Gastroesophageal sphincter (tissue), 3 donors: ENCODE measurements at regions not wholly inside any gene's neighbourhood (a gene's known extent, or its start where the extent isn't known, plus 50 kb on each side); places are given as distances from the start of the nearest gene placed in this dataset.

ENCODE experiments used
- CTCF ChIP-seq, 4 experiments: fragments of 200-600 bp in 2 of 4; fragments of 450-650 bp in 2 of 4; sonication (generic) in 1 of 4; IDR thresholded peaks; one replicate each; pipeline ENCODE4 v1.5.1; 2017 to 2019; ENCODE audit warnings: antibody characterized with exemption in 4 of 4, mild to moderate bottlenecking in 2 of 4, moderate library complexity in 2 of 4
- EP300 ChIP-seq: sonication (generic); formaldehyde crosslinking; IDR thresholded peaks from one replicate; pipeline ENCODE4 v1.6.1; 2017; ENCODE audit warnings: antibody characterized with exemption, mild to moderate bottlenecking
- POLR2A ChIP-seq, 2 donors: fragments of 450-650 bp; IDR thresholded peaks; one replicate each; pipeline ENCODE4 v1.6.1; 2017; ENCODE audit warnings: antibody characterized with exemption in 2 of 2, mild to moderate bottlenecking in 2 of 2, moderate library complexity in 1 of 2
- POLR2AphosphoS5 ChIP-seq: sonication (generic); formaldehyde crosslinking; IDR thresholded peaks from one replicate; pipeline ENCODE4 v1.6.1; 2017; ENCODE audit warnings: antibody characterized with exemption

GRCh38 chr5:97542469-97542868 is 359.4 kb upstream of the RIOK2 start:
- no peak for TF ChIP-seq CTCF (IDR thresholded peaks at IDR 0.05)
- no peak for TF ChIP-seq POLR2A (IDR thresholded peaks at IDR 0.05)
- TF ChIP-seq POLR2AphosphoS5 = no peak
- no peak for TF ChIP-seq EP300
